K562 (cell line): ENCODE measurements at regions not wholly inside any gene's neighbourhood (a gene's known extent, or its start where the extent isn't known, plus 50 kb on each side); places are given as distances from the start of the nearest gene placed in this dataset.

ENCODE experiments used
- BHLHE40 ChIP-seq: IDR thresholded peaks from 2 replicates; pipeline ENCODE4 v1.6.1; 2011; ENCODE audit warnings: low read length, improper control_type of control experiment
- ESRRA ChIP-seq: fragments of 450-650 bp; IDR thresholded peaks from 2 replicates; pipeline ENCODE4 v1.6.1; 2014; ENCODE audit warnings: low read depth, mild to moderate bottlenecking, moderate library complexity, borderline replicate concordance
- EZH2 ChIP-seq: IDR thresholded peaks from 2 replicates; pipeline ENCODE4 v1.6.1; 2012; ENCODE audit warnings: low read depth, mild to moderate bottlenecking, inconsistent platforms, low read length, borderline replicate concordance
- FOS ChIP-seq: IDR thresholded peaks from 3 replicates; pipeline ENCODE4 v1.6.1; 2011; ENCODE audit not compliant: insufficient read length; ENCODE audit errors: extremely low read depth
- GABPA ChIP-seq: fragments of 200-800 bp; sonication (Bioruptor generic); conservative IDR thresholded peaks from 2 replicates; pipeline ENCODE4 v1.6.1; 2016; ENCODE audit warnings: low read depth, missing genetic modification characterization, missing compliant biosample characterization
- IRF1 ChIP-seq: sonication (generic); formaldehyde crosslinking; IDR thresholded peaks from 2 replicates; pipeline ENCODE4 v1.8.0; 2022; ENCODE audit warnings: missing genetic modification reagents, mild to moderate bottlenecking, borderline replicate concordance
- JUNB ChIP-seq: fragments of 450-650 bp; formaldehyde crosslinking; conservative IDR thresholded peaks from 2 replicates; pipeline ENCODE4 v1.4.0; 2020; ENCODE audit warnings: mild to moderate bottlenecking
- POLR3A ChIP-seq: IDR thresholded peaks from 2 replicates; pipeline ENCODE4 v1.6.1; 2011; ENCODE audit warnings: borderline replicate concordance, mild to moderate bottlenecking, moderate library complexity; ENCODE audit not compliant: insufficient read length, insufficient read depth; ENCODE audit errors: extremely low read depth
- SOX6 ChIP-seq: fragments of 450-650 bp; IDR thresholded peaks from 2 replicates; pipeline ENCODE4 v1.6.1; 2014; ENCODE audit warnings: mild to moderate bottlenecking
- SP2 ChIP-seq: IDR thresholded peaks from 2 replicates; pipeline ENCODE4 v1.6.1; 2011; ENCODE audit warnings: mild to moderate bottlenecking, low read depth, low read length, moderate library complexity; ENCODE audit not compliant: poor library complexity, severe bottlenecking; ENCODE audit errors: extremely low read depth
- USF1 ChIP-seq: sonication (generic); formaldehyde crosslinking; IDR thresholded peaks from 2 replicates; pipeline ENCODE4 v1.9.0; 2022; ENCODE audit warnings: mild to moderate bottlenecking, missing genetic modification reagents
- ZBTB1 ChIP-seq: sonication (generic); formaldehyde crosslinking; IDR thresholded peaks from 2 replicates; pipeline ENCODE4 v1.8.1; 2023; ENCODE audit warnings: missing genetic modification reagents, low read depth, mild to moderate bottlenecking, borderline replicate concordance
- ZNF133 ChIP-seq: fragments of 250-450 bp; sonication (Bioruptor Pico); IDR thresholded peaks from 2 replicates; pipeline ENCODE4 v1.4.0; 2020; ENCODE audit warnings: mild to moderate bottlenecking

- TF ChIP-seq EZH2 (no peak), ESRRA (no peak), FOS (no peak), USF1 (no peak), ZBTB1 (CRISPR knock-in tag) (no peak), GABPA (tag) (no peak), IRF1 (CRISPR knock-in tag) (no peak), JUNB (CRISPR knock-in tag) (no peak), POLR3A (no peak), SP2 (no peak), ZNF133 (no peak), SOX6 (no peak), BHLHE40 (no peak)
These were observed 1093.0 kb upstream of the INTU start for GRCh38 chr4:126539771-126540170.
